Stomach (tissue), 4 donors: ENCODE measurements at regions not wholly inside any gene's neighbourhood (a gene's known extent, or its start where the extent isn't known, plus 50 kb on each side); places are given as distances from the start of the nearest gene placed in this dataset.

Experiments
- CTCF ChIP-seq, 7 experiments: fragments of 450-650 bp in 4 of 7; fragments of 200-600 bp in 3 of 7; sonication (generic) in 3 of 7; IDR thresholded peaks; one replicate each; pipeline ENCODE4 v1.5.1; 2016 to 2019; ENCODE audit warnings: antibody characterized with exemption in 7 of 7, control low read depth in 2 of 7, mild to moderate bottlenecking in 1 of 7
- EP300 ChIP-seq: sonication (generic); formaldehyde crosslinking; IDR thresholded peaks from one replicate; pipeline ENCODE4 v1.6.1; 2017; ENCODE audit warnings: antibody characterized with exemption
- POLR2A ChIP-seq, 4 donors: fragments of 450-650 bp; IDR thresholded peaks; one replicate each; pipeline ENCODE4 v1.6.1; 2016; ENCODE audit warnings: antibody characterized with exemption in 4 of 4, control low read depth in 2 of 4, mild to moderate bottlenecking in 1 of 4, moderate library complexity in 1 of 4

- TF ChIP-seq POLR2A (IDR thresholded peaks at IDR 0.05), result no peak
- no peak for TF ChIP-seq CTCF (IDR thresholded peaks at IDR 0.05)
- no peak for TF ChIP-seq EP300
Observed at GRCh38 chrX:104459796-104460195, 106.2 kb upstream of the IL1RAPL2 start.
